ENCODE measurements at regions not wholly inside any gene's neighbourhood (a gene's known extent, or its start where the extent isn't known, plus 50 kb on each side); places are given as distances from the start of the nearest gene placed in this dataset.

DNA sequence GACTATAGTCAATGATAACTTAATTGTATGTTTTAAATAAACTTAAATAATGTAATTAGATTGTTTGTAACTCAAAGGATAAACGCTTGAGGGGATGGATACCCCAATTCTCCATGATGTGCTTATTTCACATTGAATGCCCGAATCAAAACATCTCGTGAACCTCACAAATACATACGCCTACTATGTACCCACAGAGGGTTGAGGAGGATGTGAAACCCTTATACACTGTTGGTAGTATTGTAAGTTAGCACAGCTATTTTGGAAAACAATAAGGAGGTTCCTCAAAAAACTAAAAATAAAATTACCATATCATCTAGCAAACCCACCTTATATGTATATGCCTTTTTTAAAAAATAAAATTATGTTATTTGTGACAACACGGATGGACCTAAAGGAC, 198.6 kb downstream of the MRPL39 start:
- DNase-seq (ENCODE audit: low read depth): no peak
- TF ChIP-seq, protein P1, sequence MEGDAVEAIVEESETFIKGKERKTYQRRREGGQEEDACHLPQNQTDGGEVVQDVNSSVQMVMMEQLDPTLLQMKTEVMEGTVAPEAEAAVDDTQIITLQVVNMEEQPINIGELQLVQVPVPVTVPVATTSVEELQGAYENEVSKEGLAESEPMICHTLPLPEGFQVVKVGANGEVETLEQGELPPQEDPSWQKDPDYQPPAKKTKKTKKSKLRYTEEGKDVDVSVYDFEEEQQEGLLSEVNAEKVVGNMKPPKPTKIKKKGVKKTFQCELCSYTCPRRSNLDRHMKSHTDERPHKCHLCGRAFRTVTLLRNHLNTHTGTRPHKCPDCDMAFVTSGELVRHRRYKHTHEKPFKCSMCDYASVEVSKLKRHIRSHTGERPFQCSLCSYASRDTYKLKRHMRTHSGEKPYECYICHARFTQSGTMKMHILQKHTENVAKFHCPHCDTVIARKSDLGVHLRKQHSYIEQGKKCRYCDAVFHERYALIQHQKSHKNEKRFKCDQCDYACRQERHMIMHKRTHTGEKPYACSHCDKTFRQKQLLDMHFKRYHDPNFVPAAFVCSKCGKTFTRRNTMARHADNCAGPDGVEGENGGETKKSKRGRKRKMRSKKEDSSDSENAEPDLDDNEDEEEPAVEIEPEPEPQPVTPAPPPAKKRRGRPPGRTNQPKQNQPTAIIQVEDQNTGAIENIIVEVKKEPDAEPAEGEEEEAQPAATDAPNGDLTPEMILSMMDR (IDR thresholded peaks at IDR 0.05; ENCODE audit: control insufficient read depth, insufficient read depth, low read depth, low read length, missing control alignments): no peak
- H3K4me3 ChIP-seq (ENCODE audit: control insufficient read depth, low read depth, low read length): no peak overlapping the region

DNA sequence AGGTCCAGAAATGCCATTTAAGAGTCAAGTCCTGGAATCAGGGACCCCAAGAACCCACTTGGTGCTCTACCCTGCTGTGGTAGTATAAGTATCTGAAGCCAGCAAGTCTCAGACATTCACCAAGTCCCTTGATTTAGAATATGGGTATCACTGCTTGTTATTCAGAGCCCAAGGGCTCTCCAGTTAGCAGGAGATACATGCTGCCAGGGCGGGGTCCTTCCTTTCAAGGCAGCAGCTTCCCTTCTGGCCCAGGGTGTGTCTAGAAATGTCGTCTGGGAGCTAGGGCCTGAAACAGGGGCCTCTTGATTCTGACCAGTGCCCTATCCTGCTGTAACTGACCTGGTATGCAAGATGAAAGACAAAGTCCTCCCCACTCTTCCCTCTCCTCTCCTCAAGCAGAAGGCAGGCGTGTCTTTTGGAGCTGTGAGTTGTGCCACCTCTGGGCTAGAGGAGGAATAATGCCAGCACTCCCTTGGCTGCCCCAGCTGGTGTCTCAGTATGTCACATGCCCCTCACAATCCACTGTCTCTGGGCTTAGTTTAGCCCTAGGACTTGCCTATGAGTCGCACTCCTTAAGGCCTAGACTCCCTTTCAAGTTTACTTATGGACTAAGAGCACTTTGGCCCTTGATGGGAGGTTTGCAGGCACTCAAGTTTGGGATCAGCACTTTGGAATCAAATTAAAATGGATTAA, 200.2 kb downstream of the MRPL39 start:
- TF ChIP-seq, protein P1 (IDR thresholded peaks at IDR 0.05; ENCODE audit: control insufficient read depth, insufficient read depth, low read depth, low read length, missing control alignments): no peak

DNA sequence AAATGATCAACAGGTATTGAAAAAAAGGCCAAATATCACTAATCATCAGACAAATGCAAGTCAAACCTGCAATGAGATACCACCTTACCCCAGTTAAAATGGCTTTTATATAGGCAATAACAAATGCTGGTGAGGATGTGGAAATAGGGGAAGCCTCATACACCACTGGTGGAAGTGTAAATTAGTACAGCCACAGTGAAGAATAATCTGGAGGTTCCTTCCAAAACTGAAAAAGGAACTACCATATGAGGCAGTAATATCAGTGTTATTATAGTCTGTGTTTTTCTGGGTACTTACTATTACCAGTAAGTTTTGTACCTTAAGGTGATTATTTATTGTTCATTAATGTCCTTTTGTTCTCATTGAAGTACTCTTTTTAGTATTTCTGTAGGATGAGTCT, 201.3 kb downstream of the MRPL39 start:
- DNase-seq (ENCODE audit: low read depth): no peak
- no peak overlapping the region for H3K4me3 ChIP-seq (ENCODE audit: control insufficient read depth, low read depth, low read length)
- TF ChIP-seq, protein P1 (IDR thresholded peaks at IDR 0.05; ENCODE audit: control insufficient read depth, insufficient read depth, low read depth, low read length, missing control alignments): no peak

More for the DNA sequence above, 200.2 kb downstream of the MRPL39 start:
- no peak for DNase-seq (ENCODE audit: low read depth)
- H3K4me3 ChIP-seq (ENCODE audit: control insufficient read depth, low read depth, low read length): no peak overlapping the region

DNA sequence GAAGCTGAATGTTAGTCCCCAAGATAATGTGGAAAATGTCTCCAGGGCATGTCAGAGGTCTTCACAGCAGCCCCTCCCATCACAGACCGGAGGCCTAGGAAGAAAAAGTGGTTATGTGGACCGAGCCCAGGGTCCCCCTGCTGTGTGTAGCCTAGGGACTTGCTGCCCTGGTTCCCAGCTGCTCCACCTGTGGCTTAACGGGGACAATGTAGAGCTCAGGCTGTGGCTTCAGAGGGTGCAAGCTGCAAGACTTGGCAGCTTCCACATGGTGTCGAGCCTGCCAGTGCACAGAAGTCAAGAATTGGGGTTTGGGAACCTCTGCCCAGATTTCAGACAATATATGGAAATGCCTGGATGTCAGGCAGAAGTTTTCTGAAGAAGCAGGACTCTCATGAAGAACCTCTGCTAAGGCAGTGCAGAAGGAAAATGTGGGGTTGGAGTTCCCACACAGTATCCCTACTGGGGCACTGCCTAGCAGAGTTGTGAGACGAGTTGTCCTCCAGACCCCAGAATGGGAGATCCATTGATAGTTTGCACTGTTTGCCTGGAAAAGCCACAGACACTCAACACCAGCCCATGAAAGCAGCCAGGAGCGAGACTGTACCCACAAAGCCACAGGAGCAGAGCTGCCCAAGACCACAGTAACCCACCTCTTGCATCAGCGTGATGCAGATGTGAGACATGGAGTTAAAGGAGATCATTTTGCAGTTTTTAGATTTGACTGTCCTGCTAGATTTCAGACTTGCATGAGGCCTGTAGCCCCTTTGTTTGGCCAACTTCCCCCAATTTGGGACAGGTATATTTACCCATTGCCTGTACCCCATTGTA, 204.9 kb downstream of the MRPL39 start:
- no peak overlapping the region for H3K4me3 ChIP-seq (ENCODE audit: control insufficient read depth, low read depth, low read length)
- DNase-seq (ENCODE audit: low read depth): no peak
- TF ChIP-seq, protein P1 (IDR thresholded peaks at IDR 0.05; ENCODE audit: control insufficient read depth, insufficient read depth, low read depth, low read length, missing control alignments): no peak

DNA sequence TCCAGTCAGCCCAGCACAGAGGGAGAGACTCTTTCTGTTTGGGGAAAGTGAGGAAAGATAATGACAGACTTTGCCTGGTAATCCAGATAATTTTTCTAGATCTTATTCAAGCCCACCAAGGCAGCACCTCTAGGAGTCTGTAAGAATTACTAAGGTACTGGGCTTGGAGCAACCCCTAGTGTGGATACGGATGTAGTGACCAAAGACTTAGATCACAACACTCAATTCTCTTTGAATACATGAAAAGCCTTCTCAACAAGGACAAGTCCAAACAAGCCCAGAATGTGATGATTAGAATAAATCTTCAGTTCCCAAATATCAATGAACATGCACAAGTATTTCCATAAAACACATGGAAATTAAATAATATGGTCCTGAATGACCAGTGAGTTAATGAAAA, 206.9 kb downstream of the MRPL39 start:
- DNase-seq (ENCODE audit: low read depth): no peak
- TF ChIP-seq, protein P1 (IDR thresholded peaks at IDR 0.05; ENCODE audit: control insufficient read depth, insufficient read depth, low read depth, low read length, missing control alignments): no peak

DNA sequence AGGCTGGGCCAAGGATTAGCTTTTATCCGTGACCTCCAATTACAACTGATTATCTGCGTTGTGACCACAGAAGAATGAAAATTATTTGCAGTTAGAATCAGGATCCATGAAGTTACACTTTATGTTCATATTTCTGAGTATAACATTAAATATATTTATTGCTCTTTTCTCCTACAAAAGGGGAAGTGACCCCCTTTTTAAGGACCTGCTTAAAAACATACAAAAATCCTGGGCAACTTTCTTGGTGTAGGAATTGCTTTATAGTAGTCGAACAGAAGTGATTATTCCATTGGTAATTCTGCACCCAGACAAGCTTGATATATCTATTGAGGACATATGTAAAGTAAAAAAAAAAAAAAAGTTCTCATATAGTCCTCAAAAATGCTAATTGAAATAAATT, 208.7 kb downstream of the MRPL39 start:
- no peak for DNase-seq (ENCODE audit: low read depth)
- H3K4me3 ChIP-seq (ENCODE audit: control insufficient read depth, low read depth, low read length): no peak overlapping the region
- TF ChIP-seq, protein P1 (IDR thresholded peaks at IDR 0.05; ENCODE audit: control insufficient read depth, insufficient read depth, low read depth, low read length, missing control alignments): no peak

More for the DNA sequence above, 206.9 kb downstream of the MRPL39 start:
- no peak overlapping the region for H3K4me3 ChIP-seq (ENCODE audit: control insufficient read depth, low read depth, low read length)

Measured in AG09309 (cell line).